Nephron (organoid): ENCODE measurements at regions not wholly inside any gene's neighbourhood (a gene's known extent, or its start where the extent isn't known, plus 50 kb on each side); places are given as distances from the start of the nearest gene placed in this dataset.
"Not testable (repeated sequence)": the region's sequence is repeated elsewhere in the genome, so short reads cannot be mapped to it uniquely, and the experiment has no call there.

ENCODE experiments used
- H3K27ac Mint-ChIP-seq, 3 experiments: 2 replicates each; pipeline ENCODE4 v1.8.0; 2020; ENCODE audit warnings: mixed read lengths in 3 of 3, mild to moderate bottlenecking in 2 of 3, moderate library complexity in 1 of 3
- H3K27me3 Mint-ChIP-seq: 2 replicates; pipeline ENCODE4 v1.8.0; 2021; ENCODE audit warnings: low read depth, mild to moderate bottlenecking, moderate library complexity, mixed read lengths
- H3K36me3 Mint-ChIP-seq: 2 replicates; pipeline ENCODE4 v1.8.0; 2020; ENCODE audit warnings: low read depth, mixed read lengths
- H3K4me1 Mint-ChIP-seq: 2 replicates; pipeline ENCODE4 v1.8.0; 2020; ENCODE audit warnings: mixed read lengths
- H3K4me3 Mint-ChIP-seq, 3 experiments: 2 replicates each; pipeline ENCODE4 v1.8.0; 2020; ENCODE audit warnings: mild to moderate bottlenecking in 3 of 3, mixed read lengths in 3 of 3, moderate library complexity in 2 of 3
- H3K9me3 Mint-ChIP-seq: 2 replicates; pipeline ENCODE4 v1.8.0; 2020; ENCODE audit warnings: mixed read lengths
- CTCF ChIP-seq, 3 experiments: fragments of 200-600 bp; sonication (generic); IDR thresholded peaks; one replicate each; pipeline ENCODE4 v1.5.0; 2021; ENCODE audit warnings: antibody characterized with exemption in 3 of 3; ENCODE audit not compliant: unreplicated experiment in 3 of 3

DNA sequence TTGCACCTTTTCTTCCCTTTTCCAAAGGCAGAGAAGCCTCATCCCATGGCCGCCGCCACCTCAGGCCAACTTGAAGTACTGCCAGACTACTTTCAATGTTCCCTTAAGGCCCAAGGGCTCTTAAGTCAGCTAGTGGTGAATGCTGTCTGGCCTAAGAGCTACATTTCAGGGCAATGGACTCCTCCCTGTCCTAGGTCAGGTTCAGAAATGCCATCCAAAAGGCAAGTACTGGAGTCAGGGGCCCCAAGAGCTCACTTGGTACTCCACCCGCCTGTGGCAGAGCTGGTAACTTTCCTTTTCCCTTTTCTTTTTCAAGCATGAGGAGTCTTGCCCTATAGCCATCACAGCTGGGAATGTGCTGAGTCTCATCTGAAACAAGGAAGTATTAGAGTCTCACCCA lies 327.1 kb downstream of the NAP1L3 start:
- Mint-ChIP-seq H3K27me3 (no peaks in the 10 kb centered on the region), H3K4me1 (peaks cover 5% of the 10 kb centered on the region), H3K9me3 (peaks cover 2% of the 10 kb centered on the region), H3K36me3 (no peaks in the 10 kb centered on the region), H3K27ac (no peak overlapping the region), H3K4me3 (no peak overlapping the region)
- TF ChIP-seq CTCF (IDR thresholded peaks at IDR 0.05; ENCODE audit: unreplicated experiment in 3 of 3) = no peak

DNA sequence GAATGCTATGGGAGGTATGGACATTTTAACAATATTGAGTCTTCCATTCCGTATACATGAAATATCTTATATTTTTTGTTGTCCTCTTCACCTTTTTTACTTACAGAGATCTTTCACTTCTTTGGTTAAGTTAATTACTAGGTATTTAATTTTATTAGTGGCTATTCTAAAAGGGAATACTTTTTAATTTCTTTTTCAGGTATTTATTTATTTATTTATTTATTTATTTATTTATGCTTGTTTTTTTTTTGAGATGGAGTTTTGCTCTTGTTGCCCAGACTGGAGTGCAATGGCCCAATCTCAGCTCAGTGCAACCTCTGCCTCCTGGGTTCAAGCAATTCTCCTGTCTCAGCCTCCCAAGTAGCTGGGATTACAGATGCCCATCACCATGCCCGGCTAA lies 329.1 kb downstream of the NAP1L3 start:
- H3K4me3 Mint-ChIP-seq, H3K36me3 Mint-ChIP-seq, H3K27me3 Mint-ChIP-seq, H3K4me1 Mint-ChIP-seq, H3K27ac Mint-ChIP-seq, H3K9me3 Mint-ChIP-seq: not testable (repeated sequence)

GRCh38 chrX:93332329-93332728 lies 341.0 kb downstream of the NAP1L3 start:
- Mint-ChIP-seq H3K27me3 (no peaks in the 10 kb centered on the region), H3K9me3 (no peaks in the 10 kb centered on the region), H3K36me3 (no peaks in the 10 kb centered on the region), H3K4me1 (no peaks in the 10 kb centered on the region), H3K4me3 (no peak overlapping the region), H3K27ac (no peak overlapping the region)
- TF ChIP-seq CTCF (IDR thresholded peaks at IDR 0.05; ENCODE audit: unreplicated experiment in 3 of 3) = no peak

GRCh38 chrX:93322110-93322509 lies 351.3 kb downstream of the NAP1L3 start:
- H3K27me3 Mint-ChIP-seq = no peaks in the 10 kb centered on the region

GRCh38 chrX:93319609-93320008 lies 353.8 kb downstream of the NAP1L3 start:
- peaks cover 6% of the 10 kb centered on the region for H3K9me3 Mint-ChIP-seq
- H3K4me3 Mint-ChIP-seq = no peak overlapping the region
- H3K27me3 Mint-ChIP-seq = no peaks in the 10 kb centered on the region
- no peaks in the 10 kb centered on the region for H3K4me1 Mint-ChIP-seq
- H3K36me3 Mint-ChIP-seq = no peaks in the 10 kb centered on the region
- peak overlapping the region in 1 of 3 experiments; percentile 17 for H3K27ac Mint-ChIP-seq
- TF ChIP-seq CTCF (IDR thresholded peaks at IDR 0.05; ENCODE audit: unreplicated experiment in 3 of 3) = no peak

More at GRCh38 chrX:93322110-93322509, 351.3 kb downstream of the NAP1L3 start:
- H3K4me3 Mint-ChIP-seq = no peak overlapping the region
- no peaks in the 10 kb centered on the region for H3K9me3 Mint-ChIP-seq
- no peak overlapping the region for H3K27ac Mint-ChIP-seq
- H3K4me1 Mint-ChIP-seq = no peaks in the 10 kb centered on the region
- no peak for TF ChIP-seq CTCF (IDR thresholded peaks at IDR 0.05; ENCODE audit: unreplicated experiment in 3 of 3)
- no peaks in the 10 kb centered on the region for H3K36me3 Mint-ChIP-seq
